GM13976 (cell line): ENCODE measurements at regions not wholly inside any gene's neighbourhood (a gene's known extent, or its start where the extent isn't known, plus 50 kb on each side); places are given as distances from the start of the nearest gene placed in this dataset.
"Not testable (repeated sequence)": the region's sequence is repeated elsewhere in the genome, so short reads cannot be mapped to it uniquely, and the experiment has no call there.

ENCODE experiments used
- DNase-seq: peaks from one replicate; pipeline ENCODE4 v3.0.0; 2012; ENCODE audit warnings: low spot score
- in situ Hi-C: fragments of 300-500 bp; cut with MboI; formaldehyde crosslinking; loops from one replicate; pipeline ENCODE4 v1.12.0; 2022; ENCODE audit warnings: low sequenced_read_pairs, mixed read lengths, inconsistent platforms; ENCODE audit not compliant: unreplicated experiment
- TF ChIP-seq, protein P1 (sequence below): IDR thresholded peaks from 2 replicates; pipeline ENCODE4 v1.5.1; 2012; ENCODE audit warnings: borderline replicate concordance, mild to moderate bottlenecking; ENCODE audit not compliant: insufficient read depth; ENCODE audit errors: extremely low read depth, missing control alignments, control extremely low read depth

DNA sequence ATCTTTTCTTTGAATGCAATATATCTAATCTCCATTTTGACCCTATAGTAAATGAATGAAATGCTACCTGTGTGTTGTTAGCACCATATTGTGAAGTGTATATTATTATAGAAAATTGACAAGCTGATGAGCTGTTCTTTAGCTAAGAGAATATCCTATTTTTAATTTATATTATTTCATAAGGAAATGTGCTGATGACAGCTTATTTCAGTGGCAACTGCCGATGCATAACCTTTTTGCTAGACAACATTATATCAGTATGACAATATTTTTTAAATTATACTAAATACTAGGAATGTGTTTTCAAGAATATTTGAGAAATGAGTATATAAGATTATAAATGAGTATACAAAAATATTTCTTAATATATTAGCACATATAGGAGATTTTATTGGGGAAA, 573.1 kb downstream of the ZNF608 start:
- TF ChIP-seq, protein P1, sequence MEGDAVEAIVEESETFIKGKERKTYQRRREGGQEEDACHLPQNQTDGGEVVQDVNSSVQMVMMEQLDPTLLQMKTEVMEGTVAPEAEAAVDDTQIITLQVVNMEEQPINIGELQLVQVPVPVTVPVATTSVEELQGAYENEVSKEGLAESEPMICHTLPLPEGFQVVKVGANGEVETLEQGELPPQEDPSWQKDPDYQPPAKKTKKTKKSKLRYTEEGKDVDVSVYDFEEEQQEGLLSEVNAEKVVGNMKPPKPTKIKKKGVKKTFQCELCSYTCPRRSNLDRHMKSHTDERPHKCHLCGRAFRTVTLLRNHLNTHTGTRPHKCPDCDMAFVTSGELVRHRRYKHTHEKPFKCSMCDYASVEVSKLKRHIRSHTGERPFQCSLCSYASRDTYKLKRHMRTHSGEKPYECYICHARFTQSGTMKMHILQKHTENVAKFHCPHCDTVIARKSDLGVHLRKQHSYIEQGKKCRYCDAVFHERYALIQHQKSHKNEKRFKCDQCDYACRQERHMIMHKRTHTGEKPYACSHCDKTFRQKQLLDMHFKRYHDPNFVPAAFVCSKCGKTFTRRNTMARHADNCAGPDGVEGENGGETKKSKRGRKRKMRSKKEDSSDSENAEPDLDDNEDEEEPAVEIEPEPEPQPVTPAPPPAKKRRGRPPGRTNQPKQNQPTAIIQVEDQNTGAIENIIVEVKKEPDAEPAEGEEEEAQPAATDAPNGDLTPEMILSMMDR = no peak
- DNase-seq = no peak
- in situ Hi-C loops = no loop called here

- in situ Hi-C loops = no loop called here
- TF ChIP-seq, protein P1 = no peak
- DNase-seq = no peak
Observed at GRCh38 chr5:124172389-124173003, 573.9 kb downstream of the ZNF608 start.

- DNase-seq, in situ Hi-C loops: not testable (repeated sequence)
Observed at GRCh38 chr5:124168093-124168492, 578.3 kb downstream of the ZNF608 start.

DNA sequence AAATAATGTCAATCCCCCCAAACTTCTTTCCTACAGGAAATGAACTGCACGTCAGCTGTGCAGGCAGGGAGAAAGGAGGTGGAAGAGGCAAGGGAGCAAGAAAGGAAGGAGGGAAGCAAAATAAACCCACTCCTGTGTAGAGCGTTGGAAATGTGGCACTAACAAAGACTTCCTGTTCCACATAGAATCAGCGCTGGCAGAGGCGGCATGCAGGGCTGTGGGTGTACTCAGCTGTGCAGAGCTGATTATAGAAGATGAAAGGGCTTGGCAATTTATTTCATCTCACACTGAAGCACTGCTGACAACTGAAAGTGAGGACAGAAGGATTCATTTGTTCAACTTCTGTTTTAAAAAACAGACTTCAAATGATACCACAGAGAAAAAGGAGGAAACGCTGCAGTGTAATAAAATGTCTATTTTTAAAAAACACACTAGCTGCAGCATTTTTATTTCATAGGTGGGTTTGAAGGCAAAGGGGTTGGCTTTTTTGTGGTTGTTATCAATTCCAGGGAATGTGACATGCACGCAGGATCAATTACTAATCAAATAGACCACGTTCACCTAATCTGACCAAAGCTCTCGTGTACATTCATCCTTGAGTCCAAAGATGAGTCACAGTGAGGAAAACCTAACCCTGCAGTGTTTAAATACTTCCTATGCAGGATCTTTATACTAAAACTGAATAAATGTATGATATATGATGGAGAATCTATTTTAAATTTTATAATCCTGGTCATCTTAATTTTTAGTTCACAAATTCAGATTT, 583.5 kb downstream of the ZNF608 start:
- in situ Hi-C loops = no loop called here
- no peak for DNase-seq
- TF ChIP-seq, protein P1 = no peak

DNA sequence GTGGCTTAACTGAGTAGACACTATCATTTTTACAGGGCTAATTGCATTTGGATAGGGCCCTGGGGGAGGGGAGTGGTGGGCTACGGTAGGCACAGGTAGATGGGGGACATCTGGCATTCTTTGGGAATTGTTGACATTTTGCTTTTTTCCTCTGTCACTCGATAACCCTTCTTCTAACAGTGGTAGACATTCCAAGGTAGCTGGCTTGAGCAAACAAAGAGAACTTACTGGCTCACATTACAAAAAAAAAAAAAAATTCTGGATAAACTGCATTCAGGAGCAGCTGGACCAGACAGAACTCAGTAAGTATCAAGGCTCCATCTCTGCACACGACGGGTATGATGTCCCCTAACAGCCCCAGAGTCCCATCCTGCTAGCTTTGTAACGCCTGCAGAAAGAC, 585.2 kb downstream of the ZNF608 start:
- in situ Hi-C loops = no loop called here
- DNase-seq = no peak
- TF ChIP-seq, protein P1 = no peak

DNA sequence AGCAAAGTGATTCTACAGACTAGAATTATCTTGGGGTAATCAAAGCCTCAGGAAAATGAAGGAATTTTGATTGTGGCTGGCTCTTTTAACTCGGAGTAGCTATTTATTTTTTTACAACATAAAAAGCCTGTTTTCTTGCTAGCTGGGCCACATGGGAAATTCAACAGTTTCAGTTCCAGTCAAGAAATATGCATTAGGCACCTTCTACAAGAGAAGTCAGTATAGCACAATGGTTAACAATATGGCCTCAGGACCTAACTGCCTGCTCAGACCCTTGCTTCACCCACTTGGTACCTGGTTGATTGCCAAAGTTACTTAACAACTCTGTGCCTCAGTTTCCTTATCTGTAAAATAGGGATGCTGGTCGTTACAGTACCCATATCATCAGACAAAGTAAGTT, 586.2 kb downstream of the ZNF608 start:
- in situ Hi-C loops = no loop called here
- DNase-seq = no peak
- TF ChIP-seq, protein P1 = no peak

GRCh38 chr5:124157320-124157719, 589.1 kb downstream of the ZNF608 start:
- TF ChIP-seq, protein P1 = no peak
- in situ Hi-C loops = no loop called here
- no peak for DNase-seq
